ENCODE measurements at regions not wholly inside any gene's neighbourhood (a gene's known extent, or its start where the extent isn't known, plus 50 kb on each side); places are given as distances from the start of the nearest gene placed in this dataset.
"Not testable (repeated sequence)": the region's sequence is repeated elsewhere in the genome, so short reads cannot be mapped to it uniquely, and the experiment has no call there.

- DNase-seq; H3K4me3 Mint-ChIP-seq; H3K4me1 Mint-ChIP-seq (ENCODE audit: low read depth); CTCF ChIA-PET; ATAC-seq; H3K27me3 Mint-ChIP-seq (ENCODE audit: low read depth); POLR2A ChIA-PET; H3K36me3 Mint-ChIP-seq (ENCODE audit: low read depth); H3K27ac Mint-ChIP-seq; H3K9me3 Mint-ChIP-seq (ENCODE audit: insufficient read depth): not testable (repeated sequence)
Measured at GRCh38 chr3:118539820-118540447, 494.7 kb downstream of the IGSF11 start.

GRCh38 chr3:118540448-118540821 lies 494.2 kb downstream of the IGSF11 start:
- ATAC-seq; H3K27ac Mint-ChIP-seq; H3K9me3 Mint-ChIP-seq (ENCODE audit: insufficient read depth); H3K27me3 Mint-ChIP-seq (ENCODE audit: low read depth); H3K4me3 Mint-ChIP-seq; H3K4me1 Mint-ChIP-seq (ENCODE audit: low read depth); DNase-seq; POLR2A ChIA-PET; H3K36me3 Mint-ChIP-seq (ENCODE audit: low read depth); CTCF ChIA-PET: not testable (repeated sequence)

GRCh38 chr3:118540826-118541225 lies 493.8 kb downstream of the IGSF11 start:
- H3K27me3 Mint-ChIP-seq (ENCODE audit: low read depth) = no peaks in the 10 kb centered on the region
- no peak for ATAC-seq
- ChIA-PET CTCF (no interaction called here), POLR2A (no interaction called here)
- no peak overlapping the region for H3K27ac Mint-ChIP-seq
- no peak overlapping the region for H3K4me3 Mint-ChIP-seq
- no peaks in the 10 kb centered on the region for H3K9me3 Mint-ChIP-seq (ENCODE audit: insufficient read depth)
- no peak for DNase-seq
- no peaks in the 10 kb centered on the region for H3K4me1 Mint-ChIP-seq (ENCODE audit: low read depth)
- H3K36me3 Mint-ChIP-seq (ENCODE audit: low read depth) = no peaks in the 10 kb centered on the region

- Mint-ChIP-seq H3K9me3 (ENCODE audit: insufficient read depth) (no peaks in the 10 kb centered on the region), H3K4me1 (ENCODE audit: low read depth) (no peaks in the 10 kb centered on the region), H3K4me3 (no peak overlapping the region), H3K36me3 (ENCODE audit: low read depth) (no peaks in the 10 kb centered on the region), H3K27me3 (ENCODE audit: low read depth) (no peaks in the 10 kb centered on the region), H3K27ac (no peak overlapping the region)
- POLR2A ChIA-PET = no interaction called here
- ATAC-seq (no peak), DNase-seq (no peak)
- CTCF ChIA-PET = no interaction called here
Measured at GRCh38 chr3:118541796-118542195, 492.9 kb downstream of the IGSF11 start.

- ChIA-PET CTCF (no interaction called here), POLR2A (no interaction called here)
- DNase-seq (no peak), ATAC-seq (no peak)
- Mint-ChIP-seq H3K36me3 (ENCODE audit: low read depth) (no peaks in the 10 kb centered on the region), H3K4me3 (no peak overlapping the region), H3K9me3 (ENCODE audit: insufficient read depth) (no peaks in the 10 kb centered on the region), H3K4me1 (ENCODE audit: low read depth) (no peaks in the 10 kb centered on the region), H3K27me3 (ENCODE audit: low read depth) (no peaks in the 10 kb centered on the region), H3K27ac (no peak overlapping the region)
Measured at GRCh38 chr3:118543832-118544231, 490.8 kb downstream of the IGSF11 start.

- ChIA-PET CTCF (no interaction called here), POLR2A (no interaction called here)
- Mint-ChIP-seq H3K36me3 (ENCODE audit: low read depth) (no peaks in the 10 kb centered on the region), H3K4me3 (no peak overlapping the region), H3K9me3 (ENCODE audit: insufficient read depth) (no peaks in the 10 kb centered on the region), H3K27me3 (ENCODE audit: low read depth) (no peaks in the 10 kb centered on the region), H3K4me1 (ENCODE audit: low read depth) (no peaks in the 10 kb centered on the region), H3K27ac (no peak overlapping the region)
- ATAC-seq (no peak), DNase-seq (no peak)
Measured at GRCh38 chr3:118544458-118544857, 490.2 kb downstream of the IGSF11 start.

GRCh38 chr3:118548434-118548833 lies 486.2 kb downstream of the IGSF11 start:
- no peaks in the 10 kb centered on the region for H3K27me3 Mint-ChIP-seq (ENCODE audit: low read depth)
- no peaks in the 10 kb centered on the region for H3K9me3 Mint-ChIP-seq (ENCODE audit: insufficient read depth)
- POLR2A ChIA-PET = no interaction called here
- no peaks in the 10 kb centered on the region for H3K4me1 Mint-ChIP-seq (ENCODE audit: low read depth)
- DNase-seq (no peak), ATAC-seq (no peak)
- H3K4me3 Mint-ChIP-seq = no peak overlapping the region
- CTCF ChIA-PET = no interaction called here
- no peaks in the 10 kb centered on the region for H3K36me3 Mint-ChIP-seq (ENCODE audit: low read depth)
- no peak overlapping the region for H3K27ac Mint-ChIP-seq

- ATAC-seq (no peak), DNase-seq (no peak)
- H3K4me3 Mint-ChIP-seq = no peak overlapping the region
- CTCF ChIA-PET = no interaction called here
- no peaks in the 10 kb centered on the region for H3K4me1 Mint-ChIP-seq (ENCODE audit: low read depth)
- no peaks in the 10 kb centered on the region for H3K27me3 Mint-ChIP-seq (ENCODE audit: low read depth)
- no peaks in the 10 kb centered on the region for H3K36me3 Mint-ChIP-seq (ENCODE audit: low read depth)
- no peaks in the 10 kb centered on the region for H3K9me3 Mint-ChIP-seq (ENCODE audit: insufficient read depth)
- POLR2A ChIA-PET = no interaction called here
- no peak overlapping the region for H3K27ac Mint-ChIP-seq
Measured at GRCh38 chr3:118550122-118550521, 484.5 kb downstream of the IGSF11 start.

GRCh38 chr3:118550556-118550955 lies 484.1 kb downstream of the IGSF11 start:
- H3K36me3 Mint-ChIP-seq (ENCODE audit: low read depth) = no peaks in the 10 kb centered on the region
- H3K27me3 Mint-ChIP-seq (ENCODE audit: low read depth) = no peaks in the 10 kb centered on the region
- DNase-seq = no peak
- no peak for ATAC-seq
- ChIA-PET POLR2A (no interaction called here), CTCF (no interaction called here)
- H3K4me1 Mint-ChIP-seq (ENCODE audit: low read depth) = no peaks in the 10 kb centered on the region
- no peak overlapping the region for H3K4me3 Mint-ChIP-seq
- no peak overlapping the region for H3K27ac Mint-ChIP-seq
- no peaks in the 10 kb centered on the region for H3K9me3 Mint-ChIP-seq (ENCODE audit: insufficient read depth)

GRCh38 chr3:118554148-118554838 lies 480.4 kb downstream of the IGSF11 start:
- H3K36me3 Mint-ChIP-seq (ENCODE audit: low read depth) = no peaks in the 10 kb centered on the region
- no peak overlapping the region for H3K27ac Mint-ChIP-seq
- H3K27me3 Mint-ChIP-seq (ENCODE audit: low read depth) = no peaks in the 10 kb centered on the region
- H3K4me3 Mint-ChIP-seq = no peak overlapping the region
- ChIA-PET POLR2A (no interaction called here), CTCF (no interaction called here)
- H3K9me3 Mint-ChIP-seq (ENCODE audit: insufficient read depth) = no peaks in the 10 kb centered on the region
- H3K4me1 Mint-ChIP-seq (ENCODE audit: low read depth) = no peaks in the 10 kb centered on the region
- ATAC-seq = no peak
- DNase-seq = no peak

GRCh38 chr3:118556983-118557382 lies 477.7 kb downstream of the IGSF11 start:
- Mint-ChIP-seq H3K4me3 (no peak overlapping the region), H3K27me3 (ENCODE audit: low read depth) (no peaks in the 10 kb centered on the region), H3K4me1 (ENCODE audit: low read depth) (no peaks in the 10 kb centered on the region), H3K36me3 (ENCODE audit: low read depth) (no peaks in the 10 kb centered on the region), H3K27ac (no peak overlapping the region), H3K9me3 (ENCODE audit: insufficient read depth) (no peaks in the 10 kb centered on the region)
- DNase-seq (no peak), ATAC-seq (no peak)
- ChIA-PET POLR2A (no interaction called here), CTCF (no interaction called here)

- POLR2A ChIA-PET = no interaction called here
- no peaks in the 10 kb centered on the region for H3K4me1 Mint-ChIP-seq (ENCODE audit: low read depth)
- H3K36me3 Mint-ChIP-seq (ENCODE audit: low read depth) = no peaks in the 10 kb centered on the region
Measured at GRCh38 chr3:118557513-118557912, 477.1 kb downstream of the IGSF11 start.

GRCh38 chr3:118559286-118559685 lies 475.4 kb downstream of the IGSF11 start:
- no peaks in the 10 kb centered on the region for H3K4me1 Mint-ChIP-seq (ENCODE audit: low read depth)

More at GRCh38 chr3:118557513-118557912, 477.1 kb downstream of the IGSF11 start:
- Mint-ChIP-seq H3K4me3 (no peak overlapping the region), H3K9me3 (ENCODE audit: insufficient read depth) (no peaks in the 10 kb centered on the region), H3K27me3 (ENCODE audit: low read depth) (no peaks in the 10 kb centered on the region), H3K27ac (no peak overlapping the region)
- CTCF ChIA-PET = interaction anchor here (0.7 kb wide), 1 partner anchor 419 kb away, joined by 3 read pairs; no protein-coding TSS in a partner anchor
- no peak for ATAC-seq
- no peak for DNase-seq

More at GRCh38 chr3:118559286-118559685, 475.4 kb downstream of the IGSF11 start:
- DNase-seq (no peak), ATAC-seq (no peak)
- H3K4me3 Mint-ChIP-seq = no peak overlapping the region
- H3K9me3 Mint-ChIP-seq (ENCODE audit: insufficient read depth) = no peaks in the 10 kb centered on the region
- no peak overlapping the region for H3K27ac Mint-ChIP-seq
- H3K27me3 Mint-ChIP-seq (ENCODE audit: low read depth) = no peaks in the 10 kb centered on the region
- CTCF ChIA-PET = no interaction called here
- H3K36me3 Mint-ChIP-seq (ENCODE audit: low read depth) = no peaks in the 10 kb centered on the region
- POLR2A ChIA-PET = no interaction called here

All from activated CD8-positive, alpha-beta T cell treated with anti-CD3 and anti-CD28 coated beads, Interleukin-2, amount 10 ng/mL, durations not matched to agents 7 days and 5 days (primary cell).